DOHH2 (cell line): ENCODE measurements at regions not wholly inside any gene's neighbourhood (a gene's known extent, or its start where the extent isn't known, plus 50 kb on each side); places are given as distances from the start of the nearest gene placed in this dataset.

Experiments used
- H3F3A ChIP-seq: fragments of 200-600 bp; sonication (generic), shearing (Covaris generic); 2 replicates; pipeline ENCODE4 v1.6.0; 2016; ENCODE audit warnings: antibody characterized with exemption, mild to moderate bottlenecking; ENCODE audit not compliant: control insufficient read depth, insufficient read depth
- H3K27ac ChIP-seq: fragments of 200-600 bp; sonication (generic); 2 replicates; pipeline ENCODE4 v1.5.1; 2014; ENCODE audit warnings: low read depth, mild to moderate bottlenecking, low read length, moderate library complexity
- H3K27me3 ChIP-seq: fragments of 200-600 bp; sonication (generic); 2 replicates; pipeline ENCODE4 v1.6.1; 2014; ENCODE audit warnings: mild to moderate bottlenecking, low read length, mixed read lengths; ENCODE audit not compliant: control insufficient read depth
- H3K36me3 ChIP-seq: fragments of 200-600 bp; sonication (generic); 2 replicates; pipeline ENCODE4 v1.6.1; 2014; ENCODE audit warnings: mild to moderate bottlenecking, low read length, moderate library complexity, mixed read lengths; ENCODE audit not compliant: control insufficient read depth
- H3K4me1 ChIP-seq: fragments of 200-600 bp; sonication (generic); 2 replicates; pipeline ENCODE4 v1.6.1; 2014; ENCODE audit warnings: mild to moderate bottlenecking, low read length, mixed read lengths; ENCODE audit not compliant: control insufficient read depth
- H3K4me2 ChIP-seq: fragments of 200-600 bp; sonication (generic); 2 replicates; pipeline ENCODE4 v1.6.0; 2014; ENCODE audit warnings: mild to moderate bottlenecking, low read length, moderate library complexity
- H3K4me3 ChIP-seq: fragments of 200-600 bp; sonication (generic); 2 replicates; pipeline ENCODE4 v1.5.1; 2014; ENCODE audit warnings: mild to moderate bottlenecking, low read length, mixed read lengths
- H3K79me2 ChIP-seq: fragments of 200-600 bp; sonication (generic); 2 replicates; pipeline ENCODE4 v1.6.1; 2014; ENCODE audit warnings: mild to moderate bottlenecking, low read length, mixed read lengths; ENCODE audit not compliant: control insufficient read depth
- H3K9me2 ChIP-seq: fragments of 200-600 bp; sonication (generic); replicated peaks from 2 replicates; pipeline ENCODE4 v1.6.1; 2014; ENCODE audit warnings: mild to moderate bottlenecking, low read length, mixed read lengths; ENCODE audit not compliant: control insufficient read depth
- H3K9me3 ChIP-seq: fragments of 200-600 bp; sonication (generic); 2 replicates; pipeline ENCODE4 v1.6.1; 2014; ENCODE audit warnings: antibody characterized with exemption, low read length, mixed read lengths; ENCODE audit not compliant: control insufficient read depth, insufficient read depth
- H4K20me1 ChIP-seq: fragments of 200-600 bp; sonication (generic); 2 replicates; pipeline ENCODE4 v1.6.0; 2014; ENCODE audit warnings: low read depth, mild to moderate bottlenecking, antibody characterized with exemption, low read length, moderate library complexity; ENCODE audit not compliant: control insufficient read depth, insufficient read depth
- EZH2phosphoT487 ChIP-seq: fragments of 200-600 bp; sonication (generic); IDR thresholded peaks from 2 replicates; pipeline ENCODE4 v1.6.1; 2017; ENCODE audit warnings: borderline replicate concordance, mild to moderate bottlenecking, antibody characterized with exemption, low read length, moderate library complexity, mixed read lengths
- TF ChIP-seq, protein P1 (sequence below): fragments of 200-600 bp; sonication (generic); IDR thresholded peaks from one replicate; pipeline ENCODE4 v1.5.1; 2014; ENCODE audit warnings: antibody characterized with exemption, mild to moderate bottlenecking, low read depth, low read length; ENCODE audit not compliant: poor library complexity, severe bottlenecking

DNA sequence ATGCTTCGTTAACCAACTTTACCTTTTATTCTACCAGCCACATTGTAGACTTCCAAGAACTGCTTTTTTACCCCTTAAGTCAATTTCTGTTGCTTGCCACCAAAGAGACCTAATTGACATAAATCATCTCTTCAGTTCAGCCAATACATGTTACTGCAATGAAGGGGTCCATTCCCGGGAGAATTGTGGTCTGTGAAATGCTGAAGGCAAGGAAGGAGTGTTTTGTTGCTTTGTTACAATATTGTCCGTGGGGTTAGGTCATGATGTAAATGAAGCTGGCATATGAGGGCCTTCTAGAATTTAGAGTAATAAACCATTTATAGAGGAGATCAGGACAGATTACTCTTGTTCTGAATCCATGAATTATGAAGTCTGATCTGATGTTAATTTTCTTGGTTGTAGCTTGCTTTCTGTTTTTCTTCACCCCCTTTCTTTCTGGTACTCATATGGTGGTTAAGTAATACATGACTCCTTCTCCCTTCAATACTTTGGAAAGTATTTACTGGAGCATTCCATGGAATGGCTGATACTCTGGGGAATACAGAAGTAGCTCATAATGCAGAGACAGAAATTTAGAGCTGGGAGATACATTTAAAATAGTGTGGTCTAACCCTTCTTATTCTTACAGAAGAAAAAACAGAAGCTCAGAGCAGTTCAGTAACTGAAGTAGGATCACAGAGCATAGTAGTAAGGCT lies 297.0 kb upstream of the CLINT1 start:
- Histone ChIP-seq H3K27me3 (peaks cover 13% of the 10 kb centered on the region; the same call in 1 of the 2 replicates), H3K36me3 (no peaks in the 10 kb centered on the region), H3K4me3 (no peak overlapping the region), H4K20me1 (no peaks in the 10 kb centered on the region), H3K4me2 (no peak overlapping the region), H3F3A (no peaks in the 10 kb centered on the region), H3K79me2 (no peaks in the 10 kb centered on the region), H3K27ac (no peak overlapping the region), H3K4me1 (no peaks in the 10 kb centered on the region), H3K9me3 (no peaks in the 10 kb centered on the region), H3K9me2 (no peaks in the 10 kb centered on the region)
- TF ChIP-seq EZH2phosphoT487 = no peak
- TF ChIP-seq, protein P1, sequence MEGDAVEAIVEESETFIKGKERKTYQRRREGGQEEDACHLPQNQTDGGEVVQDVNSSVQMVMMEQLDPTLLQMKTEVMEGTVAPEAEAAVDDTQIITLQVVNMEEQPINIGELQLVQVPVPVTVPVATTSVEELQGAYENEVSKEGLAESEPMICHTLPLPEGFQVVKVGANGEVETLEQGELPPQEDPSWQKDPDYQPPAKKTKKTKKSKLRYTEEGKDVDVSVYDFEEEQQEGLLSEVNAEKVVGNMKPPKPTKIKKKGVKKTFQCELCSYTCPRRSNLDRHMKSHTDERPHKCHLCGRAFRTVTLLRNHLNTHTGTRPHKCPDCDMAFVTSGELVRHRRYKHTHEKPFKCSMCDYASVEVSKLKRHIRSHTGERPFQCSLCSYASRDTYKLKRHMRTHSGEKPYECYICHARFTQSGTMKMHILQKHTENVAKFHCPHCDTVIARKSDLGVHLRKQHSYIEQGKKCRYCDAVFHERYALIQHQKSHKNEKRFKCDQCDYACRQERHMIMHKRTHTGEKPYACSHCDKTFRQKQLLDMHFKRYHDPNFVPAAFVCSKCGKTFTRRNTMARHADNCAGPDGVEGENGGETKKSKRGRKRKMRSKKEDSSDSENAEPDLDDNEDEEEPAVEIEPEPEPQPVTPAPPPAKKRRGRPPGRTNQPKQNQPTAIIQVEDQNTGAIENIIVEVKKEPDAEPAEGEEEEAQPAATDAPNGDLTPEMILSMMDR = no peak

DNA sequence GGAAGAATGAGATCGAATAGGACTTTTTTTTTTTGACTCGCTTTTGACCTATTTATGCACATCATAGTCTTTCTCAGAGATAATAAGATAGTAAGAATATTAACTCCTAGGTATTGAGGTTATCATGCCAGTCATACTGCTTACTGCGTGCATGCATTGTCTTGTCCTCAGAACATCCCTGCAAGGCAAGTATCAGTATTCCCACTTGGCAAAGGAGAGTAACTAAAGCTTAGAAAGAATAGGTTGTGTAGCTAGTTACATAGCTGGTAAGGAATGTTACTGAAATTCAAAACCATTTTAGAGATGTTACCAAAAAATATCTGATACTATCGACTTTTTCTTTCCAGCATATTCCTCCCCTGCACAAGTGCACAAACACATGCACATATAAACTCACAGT lies 296.1 kb upstream of the CLINT1 start:
- no peaks in the 10 kb centered on the region for H3K36me3 ChIP-seq
- no peak overlapping the region for H3K27ac ChIP-seq
- no peaks in the 10 kb centered on the region for H3K9me3 ChIP-seq
- H3K27me3 ChIP-seq = peaks cover 13% of the 10 kb centered on the region; the same call in 1 of the 2 replicates
- H3K4me3 ChIP-seq = no peak overlapping the region
- TF ChIP-seq, protein P1 = no peak
- TF ChIP-seq EZH2phosphoT487 = no peak
- no peak overlapping the region for H3K4me2 ChIP-seq
- H3K4me1 ChIP-seq = no peaks in the 10 kb centered on the region
- no peaks in the 10 kb centered on the region for H3K9me2 ChIP-seq
- no peaks in the 10 kb centered on the region for H3K79me2 ChIP-seq
- H4K20me1 ChIP-seq = no peaks in the 10 kb centered on the region
- H3F3A ChIP-seq = no peaks in the 10 kb centered on the region

DNA sequence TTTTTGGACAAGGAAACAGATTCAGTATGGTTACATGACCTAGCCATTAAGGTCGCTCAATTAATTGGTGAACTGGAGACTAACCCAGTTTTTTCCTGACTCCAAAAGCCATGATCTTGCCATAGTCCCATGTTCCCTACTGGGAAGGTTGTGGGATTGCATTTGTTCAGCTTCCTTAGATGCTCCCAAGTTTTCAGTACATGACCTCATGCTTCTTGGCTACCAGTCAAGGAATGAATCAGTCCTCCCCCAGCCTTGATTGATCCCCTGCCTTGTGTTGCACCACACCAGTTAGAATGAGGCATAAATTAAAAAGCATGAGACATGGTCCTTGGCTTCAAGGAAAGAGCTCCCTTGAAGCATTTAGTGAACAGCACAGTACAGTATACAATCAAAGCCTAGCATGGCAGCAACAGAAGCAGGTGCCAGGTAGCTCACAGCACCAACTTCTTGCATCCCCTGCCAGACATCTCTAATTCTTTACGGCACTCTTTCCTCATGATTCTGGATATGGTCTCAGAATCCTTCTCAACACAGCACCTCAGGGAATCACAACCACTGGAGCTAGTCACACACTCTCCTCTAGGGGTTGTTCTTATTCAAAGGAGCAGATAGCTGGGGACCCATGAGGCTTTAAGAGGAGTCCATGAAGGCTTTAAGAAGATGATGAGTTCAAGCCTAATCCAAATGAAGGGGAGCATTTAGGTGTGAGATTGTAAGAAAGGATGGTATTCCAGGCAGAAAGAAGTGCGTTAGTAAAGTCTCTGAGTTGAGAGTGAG lies 295.5 kb upstream of the CLINT1 start:
- H3K27ac ChIP-seq = no peak overlapping the region
- H3F3A ChIP-seq = no peaks in the 10 kb centered on the region
- H3K4me1 ChIP-seq = no peaks in the 10 kb centered on the region
- no peaks in the 10 kb centered on the region for H3K79me2 ChIP-seq
- no peak overlapping the region for H3K4me3 ChIP-seq
- TF ChIP-seq, protein P1 = no peak
- TF ChIP-seq EZH2phosphoT487 = no peak
- H3K36me3 ChIP-seq = no peaks in the 10 kb centered on the region
- peaks cover 13% of the 10 kb centered on the region; the same call in 1 of the 2 replicates for H3K27me3 ChIP-seq
- H3K4me2 ChIP-seq = no peak overlapping the region
- no peaks in the 10 kb centered on the region for H3K9me3 ChIP-seq
- no peaks in the 10 kb centered on the region for H3K9me2 ChIP-seq
- H4K20me1 ChIP-seq = no peaks in the 10 kb centered on the region
